ENCODE measurements at regions not wholly inside any gene's neighbourhood (a gene's known extent, or its start where the extent isn't known, plus 50 kb on each side); places are given as distances from the start of the nearest gene placed in this dataset.

GRCh38 chr1:55285834-55286233 is 70.7 kb upstream of the USP24 start:
- 82 to 87% methylated on average over 2 of the region's 2 CpGs for WGBS, 2 donors
- no peak for TF ChIP-seq POLR2A (IDR thresholded peaks at IDR 0.05)
- TF ChIP-seq, protein P1, sequence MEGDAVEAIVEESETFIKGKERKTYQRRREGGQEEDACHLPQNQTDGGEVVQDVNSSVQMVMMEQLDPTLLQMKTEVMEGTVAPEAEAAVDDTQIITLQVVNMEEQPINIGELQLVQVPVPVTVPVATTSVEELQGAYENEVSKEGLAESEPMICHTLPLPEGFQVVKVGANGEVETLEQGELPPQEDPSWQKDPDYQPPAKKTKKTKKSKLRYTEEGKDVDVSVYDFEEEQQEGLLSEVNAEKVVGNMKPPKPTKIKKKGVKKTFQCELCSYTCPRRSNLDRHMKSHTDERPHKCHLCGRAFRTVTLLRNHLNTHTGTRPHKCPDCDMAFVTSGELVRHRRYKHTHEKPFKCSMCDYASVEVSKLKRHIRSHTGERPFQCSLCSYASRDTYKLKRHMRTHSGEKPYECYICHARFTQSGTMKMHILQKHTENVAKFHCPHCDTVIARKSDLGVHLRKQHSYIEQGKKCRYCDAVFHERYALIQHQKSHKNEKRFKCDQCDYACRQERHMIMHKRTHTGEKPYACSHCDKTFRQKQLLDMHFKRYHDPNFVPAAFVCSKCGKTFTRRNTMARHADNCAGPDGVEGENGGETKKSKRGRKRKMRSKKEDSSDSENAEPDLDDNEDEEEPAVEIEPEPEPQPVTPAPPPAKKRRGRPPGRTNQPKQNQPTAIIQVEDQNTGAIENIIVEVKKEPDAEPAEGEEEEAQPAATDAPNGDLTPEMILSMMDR (IDR thresholded peaks at IDR 0.05), result no peak
- DNase-seq, result no peak
- no peaks in the 10 kb centered on the region for H3K27me3 ChIP-seq
- no peaks in the 10 kb centered on the region for H3K4me1 ChIP-seq
- no peak overlapping the region for H3K4me3 ChIP-seq
- H3K9me3 ChIP-seq, result no peaks in the 10 kb centered on the region
- H3K36me3 ChIP-seq (replicated peaks in 1 of 2; ENCODE audit: insufficient read depth in 1 of 2, low read depth in 2 of 2), result no peaks in the 10 kb centered on the region
- H3K27ac ChIP-seq, result no peak overlapping the region
- intact Hi-C loops (cut with DNase I), result loop anchor here (10.0 kb wide), 1 partner anchor 1299 kb away; no protein-coding TSS in a partner anchor
- no peak for ATAC-seq

- 42 to 44% methylated on average over 4 of the region's 4 CpGs for WGBS, 2 donors
- intact Hi-C loops (cut with DNase I), result loop anchor here (10.0 kb wide), 1 partner anchor 1300 kb away; no protein-coding TSS in a partner anchor
- no peak overlapping the region for H3K27ac ChIP-seq
- H3K36me3 ChIP-seq (replicated peaks in 1 of 2; ENCODE audit: insufficient read depth in 1 of 2, low read depth in 2 of 2), result no peaks in the 10 kb centered on the region
- peak; percentile 14 to 35 (median 30) for DNase-seq
- no peaks in the 10 kb centered on the region for H3K27me3 ChIP-seq
- ATAC-seq, result no peak
- H3K9me3 ChIP-seq, result no peaks in the 10 kb centered on the region
- TF ChIP-seq POLR2A (IDR thresholded peaks at IDR 0.05), result no peak
- TF ChIP-seq, protein P1 (IDR thresholded peaks at IDR 0.05), result peak in 5 of 7 experiments; percentile 16 to 52 (median 41)
- no peak overlapping the region for H3K4me3 ChIP-seq
- H3K4me1 ChIP-seq, result no peaks in the 10 kb centered on the region
Observed at GRCh38 chr1:55284856-55285255, 69.7 kb upstream of the USP24 start.

- intact Hi-C loops (cut with DNase I), result loop anchor here (10.0 kb wide), 1 partner anchor 1303 kb away; no protein-coding TSS in a partner anchor
- Histone ChIP-seq H3K36me3 (replicated peaks in 1 of 2; ENCODE audit: insufficient read depth in 1 of 2, low read depth in 2 of 2) (no peaks in the 10 kb centered on the region), H3K27ac (no peak overlapping the region), H3K4me1 (no peaks in the 10 kb centered on the region), H3K9me3 (no peaks in the 10 kb centered on the region), H3K4me3 (no peak overlapping the region), H3K27me3 (no peaks in the 10 kb centered on the region)
- TF ChIP-seq, protein P1 (IDR thresholded peaks at IDR 0.05), result no peak
- no peak for TF ChIP-seq POLR2A (IDR thresholded peaks at IDR 0.05)
- DNase-seq, result no peak
- 45 to 52% methylated on average over 1 of the region's 1 CpG for WGBS, 2 donors
- ATAC-seq, result no peak
Observed at GRCh38 chr1:55282058-55282457, 66.9 kb upstream of the USP24 start.

DNA sequence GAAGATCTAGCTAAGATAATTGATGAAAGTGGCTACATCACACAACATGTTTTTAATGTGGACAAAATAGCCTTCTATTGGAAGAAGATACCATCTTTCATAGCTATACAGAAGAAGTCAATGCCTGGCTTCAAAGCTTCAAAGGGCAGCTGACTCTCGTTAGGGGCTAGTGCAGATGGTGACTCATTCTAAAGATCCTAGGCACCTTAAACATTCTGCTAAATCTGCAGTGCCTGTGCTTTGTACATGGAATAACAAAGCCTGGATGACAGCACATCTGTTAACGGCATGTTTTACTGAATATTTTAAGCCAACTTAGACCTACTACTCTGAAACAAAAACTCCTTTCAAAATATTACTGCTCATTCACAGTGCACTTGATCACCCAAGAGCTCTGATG is 65.6 kb upstream of the USP24 start:
- no peaks in the 10 kb centered on the region for H3K9me3 ChIP-seq
- H3K27ac ChIP-seq, result no peak overlapping the region
- H3K4me3 ChIP-seq, result no peak overlapping the region
- TF ChIP-seq, protein P1 (IDR thresholded peaks at IDR 0.05), result no peak
- TF ChIP-seq POLR2A (IDR thresholded peaks at IDR 0.05), result no peak
- no peak for ATAC-seq
- DNase-seq, result no peak
- 65 to 67% methylated on average over 2 of the region's 2 CpGs for WGBS, 2 donors
- no peaks in the 10 kb centered on the region for H3K36me3 ChIP-seq (replicated peaks in 1 of 2; ENCODE audit: insufficient read depth in 1 of 2, low read depth in 2 of 2)
- intact Hi-C loops (cut with DNase I), result loop anchor here (10.0 kb wide), 1 partner anchor 1304 kb away; no protein-coding TSS in a partner anchor
- no peaks in the 10 kb centered on the region for H3K4me1 ChIP-seq
- H3K27me3 ChIP-seq, result no peaks in the 10 kb centered on the region

GRCh38 chr1:55279627-55280026 is 64.5 kb upstream of the USP24 start:
- 82 to 92% methylated on average over 3 of the region's 3 CpGs for WGBS, 2 donors
- DNase-seq (no peak), ATAC-seq (no peak)
- no peaks in the 10 kb centered on the region for H3K9me3 ChIP-seq
- H3K4me3 ChIP-seq, result no peak overlapping the region
- H3K27ac ChIP-seq, result no peak overlapping the region
- no peaks in the 10 kb centered on the region for H3K4me1 ChIP-seq
- no peaks in the 10 kb centered on the region for H3K36me3 ChIP-seq (replicated peaks in 1 of 2; ENCODE audit: insufficient read depth in 1 of 2, low read depth in 2 of 2)
- no peaks in the 10 kb centered on the region for H3K27me3 ChIP-seq
- TF ChIP-seq POLR2A (IDR thresholded peaks at IDR 0.05), result no peak
- TF ChIP-seq, protein P1 (IDR thresholded peaks at IDR 0.05), result no peak
- intact Hi-C loops (cut with DNase I), result loop anchor here (5.0 to 10.0 kb wide), 2 partner anchors 137 to 1305 kb away; no protein-coding TSS in a partner anchor
